HG03139 (cell line): ENCODE measurements at regions not wholly inside any gene's neighbourhood (a gene's known extent, or its start where the extent isn't known, plus 50 kb on each side); places are given as distances from the start of the nearest gene placed in this dataset.
"Not testable (repeated sequence)": the region's sequence is repeated elsewhere in the genome, so short reads cannot be mapped to it uniquely, and the experiment has no call there.

ENCODE experiments used
- ATAC-seq: cut with Tn5 transposase; IDR thresholded peaks from one replicate; pipeline ENCODE4 v1.9.1; 2021; ENCODE audit not compliant: unreplicated experiment

DNA sequence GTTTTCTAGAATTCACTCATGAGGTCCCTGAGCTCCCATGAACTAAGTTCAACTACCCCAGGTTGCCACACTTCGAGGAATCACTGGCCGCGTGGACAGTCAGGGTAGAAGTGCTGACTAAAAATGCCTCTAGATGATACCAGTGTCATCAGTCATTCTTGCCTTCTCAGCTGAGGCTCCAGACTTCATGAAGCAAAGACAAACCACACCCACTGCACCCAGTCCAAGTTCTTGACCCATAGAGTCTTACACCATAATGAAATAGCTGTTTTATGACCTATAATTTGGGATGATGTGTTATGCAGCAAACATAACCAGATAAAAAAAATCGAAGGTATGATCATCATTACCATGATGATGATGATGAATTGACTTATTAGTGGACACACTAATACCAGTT, 632.9 kb upstream of the TLE4 start:
- ATAC-seq, result no peak

DNA sequence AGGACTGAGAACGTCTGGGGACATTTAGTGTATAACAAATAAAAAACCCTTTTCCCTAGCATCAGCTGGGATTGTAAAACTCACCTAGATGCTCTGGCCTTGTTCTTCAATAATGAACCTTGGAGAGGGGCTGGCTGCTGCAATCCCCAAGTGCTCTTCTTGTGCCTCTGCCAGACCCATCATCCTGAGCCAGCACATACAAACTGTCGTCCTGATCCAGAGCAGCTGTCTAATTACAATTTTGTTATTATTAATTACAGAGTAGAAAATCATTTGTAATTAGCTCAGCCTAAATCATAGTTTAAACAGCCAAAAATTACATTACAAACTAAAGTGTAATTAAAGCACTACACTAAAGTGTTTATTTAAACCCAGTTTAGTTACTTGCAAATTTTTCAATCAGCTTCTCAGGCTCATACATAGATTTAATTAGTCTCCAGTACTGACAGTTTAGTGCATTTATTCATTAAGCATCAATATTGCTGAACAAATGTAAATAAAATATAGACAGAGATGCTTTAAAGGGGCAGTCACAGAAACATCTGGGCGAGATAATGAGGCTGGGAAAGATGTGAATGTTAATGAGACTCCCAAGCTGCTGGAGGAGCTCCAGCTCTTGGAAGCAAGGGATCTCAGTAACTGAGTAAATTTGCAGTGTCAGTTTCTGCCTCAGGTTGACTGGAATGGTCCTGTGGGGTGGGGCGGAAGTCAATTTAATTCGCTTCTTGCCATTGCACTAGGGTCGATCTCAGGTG, 632.3 kb upstream of the TLE4 start:
- no peak for ATAC-seq

DNA sequence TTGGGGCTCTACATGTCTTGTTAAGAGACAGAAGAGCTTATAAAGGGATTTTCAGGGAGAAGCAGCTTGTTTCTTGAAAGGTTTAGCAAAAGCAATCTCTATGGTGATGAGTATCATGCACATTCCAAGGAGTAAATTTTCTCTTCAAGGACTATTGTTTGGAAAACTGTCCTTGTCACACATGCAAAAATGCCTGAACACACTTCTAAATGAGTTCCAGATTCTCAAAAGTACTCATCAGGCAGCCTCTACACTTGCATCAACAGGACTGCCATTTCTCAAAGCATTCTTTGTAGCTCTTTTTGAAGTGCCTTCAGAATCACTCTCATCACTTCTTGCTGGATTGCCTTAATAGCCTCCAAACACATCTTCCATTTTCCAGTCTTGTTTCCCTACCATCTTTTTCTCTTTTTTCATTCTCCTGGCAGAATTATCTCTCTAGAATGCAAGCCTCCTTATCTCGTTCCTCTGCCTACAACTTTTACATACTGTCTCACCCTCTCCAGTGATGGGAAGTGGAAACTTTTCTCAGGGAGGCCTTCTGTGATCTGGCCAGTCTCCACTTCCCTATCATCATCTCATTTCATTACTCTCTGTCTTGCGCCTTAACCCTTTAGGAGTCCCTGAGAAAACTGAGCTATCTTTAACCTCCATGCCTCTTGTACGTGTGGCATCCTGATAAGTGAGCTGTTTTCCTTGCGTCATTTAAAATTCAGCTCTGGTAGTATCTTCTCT, 631.5 kb upstream of the TLE4 start:
- ATAC-seq, result no peak

DNA sequence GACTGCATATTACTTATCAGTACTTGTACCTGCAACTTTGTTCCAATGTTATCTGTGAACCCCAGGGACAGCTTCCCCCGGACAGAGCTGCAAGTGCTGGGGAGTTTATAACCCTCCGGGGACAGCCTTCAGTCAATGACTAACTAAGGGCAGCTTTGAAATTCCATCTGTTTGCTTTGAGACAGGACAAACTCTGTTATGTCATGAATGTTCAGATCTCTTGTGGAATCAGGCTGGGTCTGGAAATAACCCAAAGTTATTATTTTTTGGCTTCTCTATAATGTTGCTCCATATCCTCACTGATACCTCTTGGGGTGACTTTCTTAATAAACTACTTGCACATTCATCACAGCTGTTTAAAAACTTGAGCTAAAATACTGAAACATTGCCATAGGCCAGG, 617.5 kb upstream of the TLE4 start:
- ATAC-seq, result no peak

DNA sequence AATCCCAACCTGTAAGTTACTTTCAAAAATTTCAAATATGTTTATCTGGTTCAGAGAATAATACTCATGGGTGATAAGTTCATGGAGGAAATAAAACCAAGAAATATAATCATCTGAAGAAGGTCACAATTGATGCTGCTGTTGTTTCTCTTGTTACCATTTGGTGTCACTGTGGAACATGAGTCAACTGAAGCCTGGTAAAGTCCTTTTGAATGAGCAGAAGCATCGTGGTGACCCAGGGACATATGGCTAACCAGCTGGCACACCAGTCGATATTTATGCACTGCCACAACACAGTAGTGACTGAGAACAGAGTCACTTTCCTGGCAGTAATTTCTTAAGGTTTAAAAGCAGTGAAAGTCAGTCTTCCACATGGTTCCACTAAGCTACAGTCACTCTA, 612.9 kb upstream of the TLE4 start:
- ATAC-seq, result no peak

DNA sequence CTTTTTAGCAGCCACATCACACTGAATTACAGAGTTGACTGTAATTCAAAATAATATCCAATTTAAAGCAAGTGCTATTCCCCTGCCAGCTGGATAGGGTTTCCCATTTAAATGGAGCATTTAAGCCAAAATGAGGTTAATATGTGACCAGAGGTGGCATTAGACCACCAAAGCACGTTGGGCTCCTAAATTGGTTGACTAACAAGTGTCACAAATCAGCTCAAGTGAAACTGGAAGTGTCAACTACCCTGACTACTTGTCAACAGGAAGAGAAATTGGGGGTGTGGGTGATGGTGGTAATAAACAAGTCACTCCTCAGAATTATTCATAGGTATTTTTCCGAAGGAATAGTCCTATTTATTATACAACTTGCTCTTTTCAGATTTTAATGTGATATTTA, 609.6 kb upstream of the TLE4 start:
- ATAC-seq, result no peak

DNA sequence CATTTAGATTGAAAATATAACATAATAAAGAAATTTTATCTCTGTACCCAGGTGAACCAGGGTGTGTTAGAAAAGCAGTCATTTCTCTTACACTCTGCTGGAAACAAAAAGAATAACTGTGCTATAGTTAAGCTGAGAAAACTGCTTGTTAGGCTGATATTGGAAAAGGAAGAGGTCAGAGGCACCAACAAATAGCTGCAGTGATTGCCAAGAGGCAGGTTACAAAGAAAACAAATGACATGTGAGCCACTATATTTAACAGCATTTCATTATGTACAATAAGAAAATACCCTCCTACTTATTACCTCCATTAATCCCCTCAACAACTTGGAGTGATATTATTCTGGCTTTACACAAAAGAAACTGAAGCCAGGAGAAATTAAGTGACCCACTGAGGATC, 607.9 kb upstream of the TLE4 start:
- ATAC-seq, result no peak

DNA sequence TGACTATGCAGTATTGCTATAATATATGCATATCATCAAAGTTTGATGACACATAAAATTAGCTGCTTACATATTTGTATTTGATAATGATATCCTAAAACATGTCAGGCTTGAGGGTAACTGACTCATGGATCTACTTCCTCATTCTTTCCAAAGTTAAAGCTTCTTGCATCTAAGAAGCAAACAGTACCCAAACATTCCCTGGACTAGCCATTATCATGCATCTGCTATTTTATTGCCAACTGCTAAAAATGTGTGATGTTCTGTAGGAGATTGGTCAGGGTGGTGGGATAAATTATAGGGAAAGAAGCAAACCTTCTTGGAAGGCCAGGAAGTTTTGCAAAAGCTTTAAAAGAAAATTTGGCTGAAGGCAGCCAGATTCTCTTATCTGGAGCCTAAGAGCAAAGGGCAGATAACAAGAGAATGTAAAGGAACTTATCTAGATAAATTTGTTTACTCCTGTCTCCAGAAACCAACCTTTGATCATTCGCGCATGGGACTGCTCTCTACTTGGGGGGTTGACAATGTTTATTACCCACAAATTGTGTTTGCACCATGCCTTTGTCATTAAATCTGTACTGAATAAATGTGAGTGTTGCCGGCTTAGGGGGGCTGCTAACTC, 604.1 kb upstream of the TLE4 start:
- no peak for ATAC-seq

DNA sequence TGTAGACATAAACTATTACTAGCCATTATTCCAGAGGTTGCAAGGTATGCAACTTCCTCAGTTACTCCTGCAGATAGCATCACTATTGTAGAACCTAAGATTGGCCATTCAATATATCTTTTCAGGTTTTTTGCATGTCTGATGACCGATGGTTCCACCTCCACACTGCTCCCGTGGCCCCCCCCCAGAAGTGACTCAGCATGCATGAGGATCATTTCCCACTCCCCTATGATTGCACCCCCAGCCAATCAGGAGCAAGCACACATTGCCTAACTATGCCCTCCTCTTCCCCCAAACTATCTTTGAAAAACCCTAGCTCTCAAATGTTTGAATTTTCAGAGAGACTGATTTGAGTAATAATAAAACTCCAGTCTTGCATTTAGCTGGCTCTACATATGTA, 601.4 kb upstream of the TLE4 start:
- ATAC-seq, result no peak

DNA sequence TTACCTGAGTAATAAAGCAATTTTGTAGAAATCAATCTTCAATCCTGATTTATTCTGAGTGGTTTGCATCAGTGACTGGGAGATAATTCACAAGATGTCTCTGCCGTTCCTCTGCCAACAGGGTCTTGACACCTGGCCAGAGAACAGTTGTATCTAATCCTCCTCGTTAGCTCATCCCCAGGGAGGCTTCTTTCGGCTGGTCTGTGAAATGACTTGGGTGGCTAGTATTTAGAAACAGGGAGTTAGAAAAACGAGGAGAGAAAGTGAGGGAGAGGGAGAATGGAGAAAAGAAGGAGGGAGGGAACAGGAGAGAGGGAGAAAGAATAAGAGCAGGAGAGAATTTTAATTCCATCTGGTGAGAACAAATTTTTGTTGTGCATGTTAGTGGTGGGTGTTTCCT, 600.2 kb upstream of the TLE4 start:
- no peak for ATAC-seq

DNA sequence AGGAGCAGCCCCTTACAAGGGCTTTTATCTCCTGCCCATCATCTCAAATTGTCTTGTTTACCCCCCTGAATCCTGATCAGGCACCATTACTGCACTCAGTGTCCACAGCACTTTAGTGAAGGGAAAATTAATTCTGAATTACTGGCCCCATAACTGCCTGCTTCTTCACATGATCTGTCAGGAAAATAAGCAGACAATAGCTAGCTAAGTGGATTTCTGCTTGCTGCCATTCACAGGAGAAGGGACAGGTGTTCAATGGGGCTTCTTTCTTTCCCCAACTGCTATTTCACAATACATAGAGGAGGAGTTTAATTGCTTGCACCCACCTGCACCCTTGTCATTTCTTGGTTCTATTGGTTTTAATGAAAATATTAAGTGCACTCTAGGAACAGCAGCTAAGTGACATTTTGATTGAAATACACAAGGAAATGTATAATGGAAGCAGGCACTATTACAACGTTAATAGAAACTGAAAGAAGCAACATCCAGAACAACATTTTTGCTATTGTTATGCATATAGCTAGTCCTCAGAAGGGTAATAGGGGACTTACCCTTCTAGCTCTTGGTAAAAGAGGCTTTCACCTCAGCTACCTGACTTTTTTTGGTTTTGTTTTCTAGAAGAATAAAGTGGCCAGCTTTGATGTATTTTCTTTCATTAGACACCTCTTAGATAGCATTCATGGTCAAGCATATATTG, 599.3 kb upstream of the TLE4 start:
- no peak for ATAC-seq

DNA sequence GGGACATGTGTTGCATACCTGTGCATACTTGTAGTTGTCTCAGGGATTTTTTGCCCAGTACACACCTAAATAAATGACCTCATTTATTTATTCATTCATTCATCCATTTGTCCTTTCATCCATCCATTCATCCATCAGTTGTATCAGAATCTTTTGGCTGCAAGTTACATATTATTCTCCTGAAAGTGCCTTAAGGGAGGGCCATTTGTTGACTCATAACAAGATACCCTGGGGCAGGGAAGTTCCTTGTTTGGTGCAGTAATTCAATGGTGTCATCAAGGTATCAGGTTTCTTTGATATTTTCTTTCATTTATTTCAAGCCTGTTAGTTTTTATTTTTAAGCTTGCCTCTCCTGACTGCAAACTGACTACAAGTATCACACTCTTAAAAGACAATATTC, 597.9 kb upstream of the TLE4 start:
- no peak for ATAC-seq

DNA sequence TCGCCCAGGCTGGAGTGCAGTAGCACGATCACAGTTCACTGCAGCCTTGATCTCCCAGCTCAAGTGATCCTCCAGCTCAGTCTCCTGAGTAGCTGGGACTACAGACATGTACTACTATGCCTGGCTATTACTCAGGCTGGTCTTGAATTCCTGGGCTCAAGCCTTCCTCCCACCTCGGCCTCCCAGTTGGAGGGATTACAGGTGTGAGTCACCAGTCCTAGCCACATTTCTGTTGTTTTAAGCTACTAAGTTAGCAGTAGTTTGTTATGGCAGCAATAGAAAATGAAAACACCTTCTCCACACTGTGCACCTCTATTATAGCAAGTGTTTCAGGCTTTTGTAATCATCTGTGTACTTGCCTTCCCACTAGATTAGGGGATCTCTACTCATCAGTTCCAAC, 588.9 kb upstream of the TLE4 start:
- ATAC-seq, result no peak

DNA sequence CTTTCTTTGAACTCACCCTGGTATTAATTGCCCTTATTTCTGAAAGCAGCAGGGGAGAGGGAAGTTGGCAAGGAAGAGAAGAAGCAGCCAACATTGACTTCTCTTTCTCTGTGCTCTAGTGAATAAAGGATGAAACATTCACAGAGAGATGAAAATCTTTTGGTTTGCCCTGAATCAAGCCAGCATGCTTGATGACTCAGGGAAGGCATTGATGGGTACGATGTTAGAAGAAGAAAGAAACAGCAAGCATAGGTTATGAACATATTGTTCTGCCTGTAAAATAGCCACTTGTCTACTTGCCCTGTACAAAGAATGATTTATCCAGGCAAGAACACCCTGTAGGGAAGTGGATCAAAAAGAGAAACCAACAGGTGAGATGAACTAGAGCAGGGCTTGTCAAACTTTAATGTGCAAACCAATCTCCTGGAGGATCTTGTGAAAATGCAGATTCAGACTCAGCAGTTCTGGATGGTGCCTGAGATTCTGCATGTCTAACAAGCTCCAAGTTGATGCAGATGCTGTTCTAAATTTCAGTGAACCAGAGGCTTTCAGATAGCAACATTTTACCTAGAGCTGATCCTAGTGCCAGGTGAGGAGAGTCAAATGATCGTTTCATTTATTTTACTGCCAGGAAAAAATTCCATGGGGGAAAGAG, 586.6 kb upstream of the TLE4 start:
- ATAC-seq, result no peak

DNA sequence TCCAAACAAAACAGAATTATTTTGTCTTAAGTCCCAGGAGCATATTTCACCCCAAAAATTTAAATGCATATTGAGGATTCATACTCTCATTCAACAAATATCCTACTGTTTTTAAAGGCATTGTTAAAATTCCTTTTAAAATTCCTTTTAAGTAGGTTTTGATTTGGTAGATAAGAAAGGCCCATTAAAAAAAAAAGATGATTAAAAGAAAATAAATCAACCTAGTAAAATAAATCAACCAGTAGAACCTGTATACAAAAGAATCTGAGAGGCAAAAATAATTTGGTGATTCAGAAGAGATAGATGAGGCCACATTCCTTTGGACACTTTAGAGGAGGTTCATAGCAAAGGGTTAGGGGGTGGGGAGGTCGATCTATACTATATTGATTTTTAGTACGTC, 585.3 kb upstream of the TLE4 start:
- ATAC-seq, result no peak

DNA sequence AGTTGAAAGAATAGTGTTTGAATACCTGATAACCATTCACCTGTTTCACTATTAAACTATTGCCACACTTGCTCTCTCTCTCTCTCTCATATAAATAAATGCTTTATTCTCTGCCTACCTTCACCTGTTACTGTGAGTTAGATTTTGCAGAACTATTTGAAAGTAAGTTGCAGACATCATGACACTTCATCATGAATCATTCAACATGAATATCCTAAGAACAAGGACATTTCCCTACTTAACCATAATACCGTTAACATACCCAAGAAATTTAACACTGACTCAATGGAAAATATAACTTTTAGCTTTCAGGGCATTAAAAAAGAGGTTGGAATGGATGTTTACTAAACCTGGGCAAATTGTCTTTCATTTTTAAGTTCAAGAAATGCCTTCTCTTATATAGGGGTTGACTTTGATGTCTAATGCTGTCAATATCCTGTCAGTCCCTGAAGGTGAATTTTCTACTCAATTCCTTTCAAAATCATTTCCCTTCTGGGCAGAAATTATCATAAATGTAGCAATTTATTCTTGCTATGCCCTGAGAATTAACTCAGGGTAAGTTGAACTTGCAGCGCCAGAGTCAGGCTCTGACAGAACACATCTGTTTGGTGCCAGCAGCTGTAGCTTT, 582.6 kb upstream of the TLE4 start:
- ATAC-seq, result no peak

DNA sequence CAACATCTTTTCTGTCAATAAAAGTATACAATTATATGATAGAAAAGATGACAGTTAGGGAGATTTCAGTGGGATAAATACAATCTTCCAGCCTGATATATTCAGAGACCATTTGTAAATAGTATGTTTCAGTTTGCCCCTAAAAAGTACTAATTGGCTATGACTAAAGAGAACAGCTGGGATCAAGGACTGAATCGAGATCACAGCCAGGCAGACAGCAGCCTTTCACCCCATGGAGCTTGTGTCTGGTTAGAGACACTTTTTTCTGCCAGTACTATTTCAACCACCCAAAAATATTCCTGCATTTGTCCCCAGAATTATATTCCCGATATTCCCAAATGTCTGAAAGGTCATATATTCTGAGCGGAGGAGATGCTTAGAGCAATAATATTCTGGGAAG, 577.3 kb upstream of the TLE4 start:
- no peak for ATAC-seq

DNA sequence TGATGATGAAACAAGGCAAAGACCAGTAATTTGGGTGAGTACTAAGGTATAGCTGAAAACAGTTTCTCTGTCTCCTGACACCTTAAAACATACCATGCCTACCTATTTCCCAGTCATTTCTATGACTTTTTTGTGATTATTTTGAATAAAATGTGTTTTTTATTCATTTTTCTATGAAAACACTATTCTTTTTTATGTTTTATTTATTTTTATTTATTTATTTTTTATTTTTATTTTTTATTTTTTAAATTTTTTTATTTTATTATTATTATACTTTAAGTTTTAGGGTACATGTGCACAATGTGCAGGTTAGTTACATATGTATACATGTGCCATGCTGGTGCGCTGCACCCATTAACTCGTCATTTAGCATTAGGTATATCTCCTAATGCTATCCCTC, 576.8 kb upstream of the TLE4 start:
- ATAC-seq, result not testable (repeated sequence)

DNA sequence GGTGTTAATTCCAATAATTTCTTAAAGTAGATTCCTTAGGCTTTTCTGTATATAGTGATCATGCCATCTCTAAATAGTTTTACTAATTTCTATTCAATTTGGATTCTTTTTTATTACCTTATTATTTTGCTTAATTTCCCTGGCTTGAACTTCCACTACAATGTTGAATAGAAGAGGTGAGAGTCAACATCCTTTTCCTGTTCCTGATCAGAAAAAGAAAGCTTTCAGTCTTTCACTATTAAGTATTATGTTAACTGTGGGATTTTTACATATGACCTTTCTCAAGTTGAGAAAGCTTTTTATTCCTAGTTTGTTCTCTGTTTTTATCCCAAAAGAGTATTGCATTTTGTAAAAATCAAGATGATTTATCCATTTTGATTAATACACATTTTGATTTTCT, 574.5 kb upstream of the TLE4 start:
- ATAC-seq, result no peak

DNA sequence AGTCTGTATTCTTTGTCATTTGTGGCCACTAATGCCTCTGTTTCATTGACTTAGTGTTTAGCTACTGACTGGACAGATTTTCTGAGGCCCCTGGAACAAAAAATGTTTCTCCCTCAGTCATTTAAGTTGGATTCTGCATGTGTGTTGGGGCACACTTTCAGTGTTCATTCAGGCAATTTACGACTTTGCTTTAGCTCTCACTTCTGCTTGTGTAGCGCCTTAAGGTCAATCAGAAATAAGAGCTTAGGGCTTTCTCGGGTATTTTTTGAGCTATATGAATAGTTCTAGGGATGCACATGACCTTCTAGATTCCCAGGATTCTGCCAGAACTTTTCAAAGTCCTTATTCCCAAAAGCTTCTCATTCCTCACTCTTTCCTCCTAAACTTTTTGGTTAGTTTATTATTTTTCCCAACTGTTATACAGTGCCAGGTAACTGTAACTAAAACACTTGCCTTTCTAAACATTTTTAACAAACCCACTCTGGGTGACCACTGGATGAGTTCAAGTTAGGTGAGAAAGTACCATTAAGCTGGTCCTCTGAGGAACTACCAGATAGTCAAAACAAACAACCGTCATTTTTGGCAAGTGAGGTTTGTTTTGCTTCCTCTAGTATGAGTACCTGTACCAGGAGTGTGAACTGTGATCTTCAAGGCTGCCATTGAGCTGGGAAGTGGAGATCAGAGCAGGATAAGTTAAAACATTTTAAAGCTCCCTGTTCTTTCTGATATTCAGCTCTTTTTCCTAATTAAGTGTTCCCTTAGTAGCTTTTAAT, 571.3 kb upstream of the TLE4 start:
- no peak for ATAC-seq
